ENCODE measurements at regions not wholly inside any gene's neighbourhood (a gene's known extent, or its start where the extent isn't known, plus 50 kb on each side); places are given as distances from the start of the nearest gene placed in this dataset.
"Not testable (repeated sequence)": the region's sequence is repeated elsewhere in the genome, so short reads cannot be mapped to it uniquely, and the experiment has no call there.

- DNase-seq: no peak
Measured at GRCh38 chr16:55044201-55044975, 113.7 kb downstream of the IRX5 start.

GRCh38 chr16:55045329-55045728 is 114.7 kb downstream of the IRX5 start:
- DNase-seq: no peak

GRCh38 chr16:55045756-55046460 is 115.2 kb downstream of the IRX5 start:
- DNase-seq: no peak

- DNase-seq: no peak
Measured at GRCh38 chr16:55046513-55046912, 115.8 kb downstream of the IRX5 start.

- DNase-seq: no peak
Measured at GRCh38 chr16:55046916-55047315, 116.3 kb downstream of the IRX5 start.

- no peak for DNase-seq
Measured at GRCh38 chr16:55047331-55047730, 116.7 kb downstream of the IRX5 start.

- no peak for DNase-seq
Measured at GRCh38 chr16:55047903-55048497, 117.3 kb downstream of the IRX5 start.

GRCh38 chr16:55048745-55049144 is 118.1 kb downstream of the IRX5 start:
- no peak for DNase-seq

- DNase-seq: no peak
Measured at GRCh38 chr16:55051571-55052347, 121.1 kb downstream of the IRX5 start.

- no peak for DNase-seq
Measured at GRCh38 chr16:55052348-55052734, 121.7 kb downstream of the IRX5 start.

GRCh38 chr16:55052741-55053415 is 122.2 kb downstream of the IRX5 start:
- DNase-seq: no peak

GRCh38 chr16:55055262-55055661 is 124.6 kb downstream of the IRX5 start:
- DNase-seq: no peak

- DNase-seq: no peak
Measured at GRCh38 chr16:55056585-55057401, 126.1 kb downstream of the IRX5 start.

GRCh38 chr16:55057866-55058265 is 127.2 kb downstream of the IRX5 start:
- no peak for DNase-seq

GRCh38 chr16:55058576-55058975 is 127.9 kb downstream of the IRX5 start:
- DNase-seq: no peak

- DNase-seq: no peak
Measured at GRCh38 chr16:55059146-55059545, 128.5 kb downstream of the IRX5 start.

GRCh38 chr16:55061126-55061525 is 130.5 kb downstream of the IRX5 start:
- no peak for DNase-seq

- no peak for DNase-seq
Measured at GRCh38 chr16:55062442-55062841, 131.8 kb downstream of the IRX5 start.

- no peak for DNase-seq
Measured at GRCh38 chr16:55072976-55073375, 142.3 kb downstream of the IRX5 start.

GRCh38 chr16:55073830-55074229 is 143.2 kb downstream of the IRX5 start:
- DNase-seq: no peak

- not testable (repeated sequence) for DNase-seq
Measured at GRCh38 chr16:55075208-55075607, 144.5 kb downstream of the IRX5 start.

- DNase-seq: no peak
Measured at GRCh38 chr16:55076053-55076452, 145.4 kb downstream of the IRX5 start.

Measured in CD4-positive, alpha-beta T cell treated with Interleukin-4 for 1 hour (primary cell).